MM.1S (cell line): ENCODE measurements at regions not wholly inside any gene's neighbourhood (a gene's known extent, or its start where the extent isn't known, plus 50 kb on each side); places are given as distances from the start of the nearest gene placed in this dataset.

ENCODE experiments used
- CTCF ChIP-seq: fragments of 300-600 bp; sonication (generic); IDR thresholded peaks from 2 replicates; pipeline ENCODE4 v1.5.1; 2016; ENCODE audit warnings: antibody characterized with exemption, low read length, mixed read lengths
- EZH2 ChIP-seq: fragments of 300-600 bp; sonication (generic); optimal IDR thresholded peaks from 2 replicates; pipeline ENCODE3; 2017; ENCODE audit warnings: low read depth, mild to moderate bottlenecking, antibody characterized with exemption, low read length, mixed read lengths

- TF ChIP-seq CTCF (no peak), EZH2 (no peak)
Observed at GRCh38 chr2:221931251-221931991, 359.3 kb upstream of the EPHA4 start.
